GM12892 (cell line): ENCODE measurements at regions not wholly inside any gene's neighbourhood (a gene's known extent, or its start where the extent isn't known, plus 50 kb on each side); places are given as distances from the start of the nearest gene placed in this dataset.

Experiments used
- POLR2A ChIP-seq: IDR thresholded peaks from 2 replicates; pipeline ENCODE4 v1.6.1; 2011; ENCODE audit warnings: low read depth, low read length, control low read depth
- POLR2AphosphoS5 ChIP-seq: IDR thresholded peaks from 2 replicates; pipeline ENCODE4 v1.6.1; 2011; ENCODE audit warnings: low read depth, low read length, control low read depth

DNA sequence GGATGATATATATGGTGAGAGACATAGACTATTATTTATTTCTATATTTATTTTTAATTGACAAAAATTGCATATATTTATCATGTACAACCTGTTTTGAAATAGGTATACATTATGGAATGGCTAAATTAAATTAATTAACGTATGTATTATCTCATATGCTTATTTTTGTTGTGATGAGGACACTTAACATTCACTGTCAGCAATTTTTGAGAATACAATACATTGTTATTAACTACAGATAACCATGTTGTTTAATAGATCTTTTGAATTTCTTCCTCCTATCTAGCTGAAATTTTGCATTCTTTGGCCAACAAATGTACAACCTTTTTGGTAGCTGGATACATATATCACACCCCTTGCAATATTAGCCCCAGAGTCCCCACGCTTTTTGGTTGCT, 110.7 kb upstream of the CITED2 start:
- TF ChIP-seq POLR2AphosphoS5, result no peak
- no peak for TF ChIP-seq POLR2A
